ENCODE measurements at regions not wholly inside any gene's neighbourhood (a gene's known extent, or its start where the extent isn't known, plus 50 kb on each side); places are given as distances from the start of the nearest gene placed in this dataset.

GRCh38 chr2:88870267-88870839 lies 178.9 kb downstream of the RPIA start:
- TF ChIP-seq ATF3 (IDR thresholded peaks at IDR 0.05; ENCODE audit: borderline replicate concordance, extremely low read depth, low read depth, low read length) (no peak), CBX3 (IDR thresholded peaks at IDR 0.05; ENCODE audit: borderline replicate concordance, low read depth) (no peak), CHD1 (IDR thresholded peaks at IDR 0.05; ENCODE audit: low read depth, low read length) (no peak), CREM (IDR thresholded peaks at IDR 0.05; ENCODE audit: low read depth) (no peak), TAF1 (IDR thresholded peaks at IDR 0.05; ENCODE audit: borderline replicate concordance, low read depth, low read length) (no peak), JUND (IDR thresholded peaks at IDR 0.05; ENCODE audit: low read depth, low read length) (no peak)
